HG03460 (cell line): ENCODE measurements at regions not wholly inside any gene's neighbourhood (a gene's known extent, or its start where the extent isn't known, plus 50 kb on each side); places are given as distances from the start of the nearest gene placed in this dataset.

Source experiments
- ATAC-seq: cut with Tn5 transposase; IDR thresholded peaks from one replicate; pipeline ENCODE4 v1.9.1; 2021; ENCODE audit not compliant: unreplicated experiment

GRCh38 chr13:60282186-60282585 lies 114.8 kb upstream of the TDRD3 start:
- no peak for ATAC-seq

GRCh38 chr13:60282708-60283107 lies 114.3 kb upstream of the TDRD3 start:
- ATAC-seq = no peak

DNA sequence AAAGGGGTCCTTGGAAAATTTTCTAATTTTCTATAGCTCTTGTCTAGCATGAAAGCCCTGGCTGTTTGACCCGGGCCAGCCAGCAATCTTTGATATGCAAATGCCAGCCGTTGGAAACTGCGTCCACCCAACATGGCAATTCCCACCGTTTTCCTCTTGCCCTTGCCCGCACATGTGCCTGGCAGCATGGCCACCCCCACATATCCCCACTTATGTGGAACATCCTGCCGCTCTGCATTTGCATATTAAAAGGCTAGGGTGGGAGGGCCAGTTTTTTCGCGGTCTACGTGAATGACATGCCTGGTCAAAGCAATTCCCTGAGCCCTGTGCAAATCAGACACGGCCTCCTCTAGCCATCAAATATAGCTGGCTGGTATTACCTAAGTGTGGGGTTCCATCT lies 110.3 kb upstream of the TDRD3 start:
- no peak for ATAC-seq

GRCh38 chr13:60288569-60288968 lies 108.5 kb upstream of the TDRD3 start:
- ATAC-seq = no peak

DNA sequence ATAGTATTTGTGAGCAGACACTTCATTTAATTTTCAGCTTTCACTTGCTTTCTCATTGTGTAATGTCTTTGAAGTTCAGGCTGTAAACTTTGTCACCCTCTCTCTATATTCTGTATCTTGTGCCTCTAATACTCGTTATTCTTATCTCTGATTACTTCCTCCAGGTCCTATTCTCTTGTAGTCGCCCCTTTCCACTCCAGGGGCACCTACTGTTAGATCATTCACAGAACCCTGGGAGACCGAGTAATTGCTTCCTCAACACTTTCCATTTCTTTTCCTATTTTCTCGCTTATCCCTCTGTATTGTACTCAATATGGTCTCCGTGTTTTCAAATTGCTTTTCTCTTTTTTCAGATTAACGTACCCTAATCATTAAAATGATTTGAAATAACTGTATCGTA lies 93.9 kb upstream of the TDRD3 start:
- no peak for ATAC-seq

DNA sequence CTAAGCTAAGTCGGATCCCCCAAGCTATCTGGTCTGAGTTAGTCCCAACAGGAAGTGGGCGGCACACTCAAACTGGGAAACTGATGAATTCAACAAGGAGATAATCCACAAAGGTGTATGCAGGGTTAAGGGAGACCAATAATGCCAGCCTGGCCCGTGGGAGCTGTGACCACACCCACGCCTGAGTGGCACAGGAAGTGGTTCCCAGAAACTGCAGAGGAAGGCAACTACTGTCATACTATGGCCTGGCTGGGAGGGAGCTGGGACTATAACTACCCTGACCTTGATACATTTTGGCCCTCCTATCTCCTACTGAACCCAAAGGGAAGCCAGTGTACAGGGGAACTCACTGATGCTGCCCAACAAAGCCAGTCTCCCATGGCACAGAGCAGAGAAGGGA lies 85.5 kb upstream of the TDRD3 start:
- no peak for ATAC-seq

GRCh38 chr13:60312851-60313505 lies 84.0 kb upstream of the TDRD3 start:
- no peak for ATAC-seq

DNA sequence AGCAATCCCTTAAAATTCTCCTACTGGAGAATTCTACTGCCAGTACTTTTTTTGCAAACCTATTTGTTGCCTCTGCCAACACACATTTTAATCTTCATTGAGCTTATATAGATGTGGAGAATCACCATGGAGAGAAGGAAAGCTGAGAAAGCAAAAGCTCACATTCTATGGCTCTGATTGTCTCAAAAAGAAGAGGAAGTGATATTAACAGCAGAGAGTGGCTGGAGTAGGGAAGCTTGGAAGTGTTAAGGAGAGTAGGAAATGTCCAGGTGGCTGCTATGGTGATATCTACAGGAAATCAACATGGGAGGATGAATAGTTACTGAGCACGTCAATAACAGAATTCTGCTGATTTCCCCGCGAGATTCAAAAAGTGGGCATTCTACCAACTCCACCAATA lies 78.8 kb upstream of the TDRD3 start:
- no peak for ATAC-seq

DNA sequence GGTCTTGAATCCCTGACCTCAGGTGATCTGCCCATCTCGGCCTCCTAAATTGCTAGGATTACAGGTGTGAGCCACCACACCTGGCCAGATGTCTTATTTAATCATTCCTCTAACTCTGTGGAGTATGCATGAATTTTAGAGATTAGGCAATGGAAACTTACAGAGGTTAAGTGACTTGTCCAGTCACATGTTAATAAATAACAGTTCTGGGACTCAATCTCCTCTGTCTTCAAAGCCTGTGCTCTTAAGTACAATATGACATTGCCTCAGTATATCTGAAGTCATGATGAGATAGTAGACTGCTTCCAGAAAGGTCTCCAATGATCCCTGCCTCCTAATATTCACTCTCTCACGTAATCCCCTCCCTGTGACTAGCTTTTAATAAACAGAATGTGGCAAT lies 72.9 kb upstream of the TDRD3 start:
- ATAC-seq = no peak

- ATAC-seq = no peak
Measured at GRCh38 chr13:60326273-60326672, 70.7 kb upstream of the TDRD3 start.

GRCh38 chr13:60327511-60327910 lies 69.5 kb upstream of the TDRD3 start:
- ATAC-seq = no peak

- no peak for ATAC-seq
Measured at GRCh38 chr13:60328073-60328472, 68.9 kb upstream of the TDRD3 start.

- peak; percentile 52 for ATAC-seq
Measured at GRCh38 chr13:60329221-60329923, 67.6 kb upstream of the TDRD3 start.

- ATAC-seq = no peak
Measured at GRCh38 chr13:60331249-60332012, 65.6 kb upstream of the TDRD3 start.

GRCh38 chr13:60332682-60333081 lies 64.3 kb upstream of the TDRD3 start:
- ATAC-seq = no peak

DNA sequence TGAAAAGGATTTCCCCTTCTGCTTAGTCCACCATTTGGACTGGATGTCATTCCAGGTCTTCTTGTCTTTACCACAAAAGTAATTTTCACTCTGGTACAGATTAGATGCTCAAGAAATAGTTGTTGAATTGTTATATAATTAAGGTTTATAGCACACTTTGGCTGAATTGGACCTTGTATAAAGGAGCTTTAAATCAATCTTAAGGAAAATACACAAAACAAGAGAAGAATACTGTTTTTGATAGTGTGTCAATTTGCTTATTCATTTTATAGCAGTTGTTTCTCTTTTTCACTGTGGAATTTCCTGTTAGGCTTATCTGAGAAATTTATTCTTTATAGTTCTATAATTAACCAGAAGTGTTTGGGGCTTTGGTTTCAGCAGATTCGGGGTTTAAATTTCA lies 62.7 kb upstream of the TDRD3 start:
- no peak for ATAC-seq

DNA sequence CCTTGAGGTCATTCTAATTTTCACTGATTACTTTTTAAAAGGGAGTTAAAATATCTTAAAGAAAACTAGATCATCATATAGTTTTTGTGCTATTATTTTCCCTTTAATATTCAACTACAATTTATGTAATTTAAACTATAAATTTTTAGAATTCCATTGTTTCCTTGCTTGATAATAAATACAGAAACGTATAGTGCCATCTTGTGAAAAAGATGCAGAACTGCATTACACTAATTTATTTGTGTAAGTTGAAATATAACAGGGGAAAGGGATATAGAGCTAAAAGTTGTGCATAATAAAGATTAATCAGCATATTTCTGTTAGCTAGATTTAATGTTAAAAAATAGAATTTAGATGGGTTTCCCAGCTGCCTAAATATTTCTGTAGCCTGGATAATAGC lies 61.5 kb upstream of the TDRD3 start:
- no peak for ATAC-seq

- no peak for ATAC-seq
Measured at GRCh38 chr13:60338754-60339153, 58.3 kb upstream of the TDRD3 start.

DNA sequence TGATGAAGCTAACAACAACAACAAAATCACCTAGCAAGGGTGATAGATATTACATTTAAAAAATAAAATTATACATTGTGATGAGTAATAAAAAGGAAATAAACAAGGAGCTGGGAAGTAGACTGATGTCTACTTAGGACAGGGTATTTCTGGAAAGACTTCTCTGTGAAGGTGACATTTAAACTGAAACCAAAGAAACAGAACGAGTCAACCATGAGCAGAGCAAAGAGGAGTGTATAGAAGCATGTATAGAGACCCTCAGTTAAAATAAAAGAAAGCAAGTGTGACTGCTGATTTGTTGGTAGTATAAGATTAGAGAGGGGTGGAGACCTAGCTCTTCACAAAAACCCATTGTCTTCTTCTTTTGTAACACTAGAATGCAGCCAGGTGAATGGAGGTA lies 53.0 kb upstream of the TDRD3 start:
- ATAC-seq = no peak

- ATAC-seq = no peak
Measured at GRCh38 chr13:60347174-60347573, 49.8 kb upstream of the TDRD3 start.
